ENCODE measurements at regions not wholly inside any gene's neighbourhood (a gene's known extent, or its start where the extent isn't known, plus 50 kb on each side); places are given as distances from the start of the nearest gene placed in this dataset.

GRCh38 chr6:76422511-76423213, 350.2 kb upstream of the IMPG1 start:
- H3K36me3 Mint-ChIP-seq (ENCODE audit: low read depth): no peaks in the 10 kb centered on the region
- DNase-seq (no peak), ATAC-seq (no peak)
- ChIA-PET CTCF (no interaction called here), POLR2A (no interaction called here)
- H3K9me3 Mint-ChIP-seq (ENCODE audit: insufficient read depth): peaks cover 5% of the 10 kb centered on the region
- no peak overlapping the region for H3K27ac Mint-ChIP-seq
- no peaks in the 10 kb centered on the region for H3K4me1 Mint-ChIP-seq (ENCODE audit: low read depth)
- no peaks in the 10 kb centered on the region for H3K27me3 Mint-ChIP-seq (ENCODE audit: low read depth)
- no peak overlapping the region for H3K4me3 Mint-ChIP-seq

- H3K27me3 Mint-ChIP-seq (ENCODE audit: low read depth): no peaks in the 10 kb centered on the region
- DNase-seq (no peak), ATAC-seq (no peak)
- no peak overlapping the region for H3K4me3 Mint-ChIP-seq
- no peaks in the 10 kb centered on the region for H3K4me1 Mint-ChIP-seq (ENCODE audit: low read depth)
- H3K9me3 Mint-ChIP-seq (ENCODE audit: insufficient read depth): peaks cover 3% of the 10 kb centered on the region
- H3K27ac Mint-ChIP-seq: no peak overlapping the region
- H3K36me3 Mint-ChIP-seq (ENCODE audit: low read depth): no peaks in the 10 kb centered on the region
- ChIA-PET POLR2A (no interaction called here), CTCF (no interaction called here)
Observed at GRCh38 chr6:76420094-76420493, 347.6 kb upstream of the IMPG1 start.

DNA sequence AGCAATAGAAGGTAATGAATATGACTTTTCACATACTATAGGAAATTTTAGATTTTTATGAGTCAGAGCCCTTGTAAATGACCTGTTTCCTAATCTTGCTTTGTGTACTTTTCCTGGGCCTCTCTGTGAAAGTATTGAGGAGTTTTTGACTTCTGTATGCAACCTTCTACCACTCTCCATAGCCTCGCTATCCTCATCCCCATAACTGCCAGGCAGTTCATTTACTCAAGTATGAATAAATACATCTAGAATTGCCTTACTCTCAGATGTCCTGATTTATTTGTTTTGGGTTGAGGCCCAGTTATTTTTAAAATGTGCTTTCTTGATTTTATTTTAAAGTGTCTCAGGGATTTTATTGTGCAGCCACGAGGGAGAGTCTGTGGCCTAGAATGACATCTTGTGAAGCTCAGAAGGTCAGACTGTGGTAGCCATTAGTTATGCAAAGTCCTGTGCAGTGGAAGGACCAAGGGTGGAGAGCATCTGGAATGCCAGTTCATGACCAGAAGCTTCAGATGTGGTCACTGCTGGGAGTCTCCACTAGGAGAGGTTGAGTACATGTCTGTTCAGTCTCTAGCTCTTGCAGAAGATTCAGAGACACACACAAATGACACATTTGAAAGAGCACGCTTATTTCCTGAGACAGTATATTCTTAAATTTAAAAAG, 346.2 kb upstream of the IMPG1 start:
- ChIA-PET CTCF (no interaction called here), POLR2A (no interaction called here)
- no peak overlapping the region for H3K27ac Mint-ChIP-seq
- H3K4me3 Mint-ChIP-seq: no peak overlapping the region
- no peak for DNase-seq
- ATAC-seq: no peak
- H3K9me3 Mint-ChIP-seq (ENCODE audit: insufficient read depth): no peaks in the 10 kb centered on the region
- no peaks in the 10 kb centered on the region for H3K4me1 Mint-ChIP-seq (ENCODE audit: low read depth)
- H3K27me3 Mint-ChIP-seq (ENCODE audit: low read depth): no peaks in the 10 kb centered on the region
- no peaks in the 10 kb centered on the region for H3K36me3 Mint-ChIP-seq (ENCODE audit: low read depth)

DNA sequence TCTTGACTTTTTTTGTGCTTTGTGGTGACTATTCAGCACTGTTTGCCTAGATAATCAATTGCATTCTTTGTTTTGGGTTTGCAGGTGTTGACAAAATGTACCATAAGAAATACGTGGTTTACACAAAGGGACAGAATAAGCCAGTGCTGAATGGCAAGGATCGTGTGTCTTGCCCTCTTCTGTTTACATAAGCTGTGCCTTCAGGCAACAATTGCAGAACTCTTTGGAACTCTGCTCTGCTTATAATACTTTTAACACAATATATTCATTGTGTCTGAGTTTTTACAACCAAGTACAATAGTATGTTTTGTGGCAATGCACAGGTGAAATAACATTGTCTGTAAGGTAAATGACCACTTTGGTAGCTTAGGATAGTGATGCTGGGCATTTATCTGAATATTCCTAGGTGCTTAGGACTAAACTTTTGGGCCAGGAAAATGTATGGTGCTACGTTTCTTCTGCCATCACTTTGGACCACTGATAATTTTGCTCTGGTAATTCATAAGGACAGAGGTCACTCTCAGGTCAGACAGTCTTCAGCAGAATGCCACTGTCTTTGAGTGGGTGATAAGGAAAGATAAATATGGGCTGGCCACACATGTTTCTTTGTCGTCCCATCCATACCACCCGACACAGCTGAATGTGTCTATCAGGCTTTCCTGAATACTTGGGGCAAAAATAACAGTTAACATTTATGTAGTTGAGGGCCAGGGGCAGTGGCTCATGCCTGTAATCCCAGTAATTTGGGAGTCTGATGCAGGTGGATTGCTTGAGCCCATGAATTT, 344.6 kb upstream of the IMPG1 start:
- no peaks in the 10 kb centered on the region for H3K4me1 Mint-ChIP-seq (ENCODE audit: low read depth)
- DNase-seq (no peak), ATAC-seq (no peak)
- no peak overlapping the region for H3K4me3 Mint-ChIP-seq
- no peaks in the 10 kb centered on the region for H3K27me3 Mint-ChIP-seq (ENCODE audit: low read depth)
- POLR2A ChIA-PET: no interaction called here
- H3K9me3 Mint-ChIP-seq (ENCODE audit: insufficient read depth): no peaks in the 10 kb centered on the region
- H3K36me3 Mint-ChIP-seq (ENCODE audit: low read depth): no peaks in the 10 kb centered on the region
- H3K27ac Mint-ChIP-seq: no peak overlapping the region
- CTCF ChIA-PET: no interaction called here

DNA sequence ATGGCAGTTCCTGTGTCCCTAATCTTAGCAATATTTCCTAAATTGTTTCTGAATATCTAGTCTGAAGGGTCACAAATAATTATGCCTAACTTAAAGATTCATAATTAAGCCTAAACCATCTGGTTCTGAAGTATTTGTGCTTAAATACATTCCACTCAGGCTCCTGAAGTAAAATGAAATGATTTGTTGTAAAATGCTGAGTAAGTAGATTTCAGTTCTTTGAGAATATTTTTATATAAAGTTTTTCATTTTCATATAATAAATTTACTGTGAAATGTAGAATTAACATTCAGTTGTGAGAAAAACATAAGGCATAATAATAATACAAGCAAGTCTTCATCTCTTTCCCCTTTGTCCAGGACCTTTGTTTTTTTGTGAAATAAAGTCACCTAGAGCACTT, 330.6 kb upstream of the IMPG1 start:
- no peak for ATAC-seq
- H3K9me3 Mint-ChIP-seq (ENCODE audit: insufficient read depth): no peaks in the 10 kb centered on the region
- H3K36me3 Mint-ChIP-seq (ENCODE audit: low read depth): no peaks in the 10 kb centered on the region
- H3K27me3 Mint-ChIP-seq (ENCODE audit: low read depth): no peaks in the 10 kb centered on the region
- DNase-seq: no peak
- H3K4me3 Mint-ChIP-seq: no peak overlapping the region
- H3K27ac Mint-ChIP-seq: no peak overlapping the region
- CTCF ChIA-PET: no interaction called here
- no peaks in the 10 kb centered on the region for H3K4me1 Mint-ChIP-seq (ENCODE audit: low read depth)
- POLR2A ChIA-PET: no interaction called here

DNA sequence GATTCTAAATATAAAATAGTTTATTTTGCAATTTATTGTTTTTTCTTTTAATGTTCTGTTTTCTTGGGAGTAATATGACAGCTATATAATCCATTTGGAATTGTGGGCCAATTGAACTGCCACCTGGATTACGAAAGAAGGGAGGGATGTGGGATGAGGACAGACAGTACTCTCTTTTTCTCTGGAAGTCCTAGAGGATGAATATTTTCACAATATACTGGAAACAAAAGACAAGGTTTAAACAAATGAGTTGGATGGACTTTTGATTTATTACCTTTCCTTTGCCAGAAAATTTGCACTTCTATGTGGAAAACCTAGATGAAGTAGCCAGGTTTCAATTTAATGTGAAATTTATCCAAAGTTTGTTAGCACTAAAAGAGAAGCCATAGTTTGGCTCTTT, 325.5 kb upstream of the IMPG1 start:
- Mint-ChIP-seq H3K4me1 (ENCODE audit: low read depth) (no peaks in the 10 kb centered on the region), H3K4me3 (no peak overlapping the region), H3K27me3 (ENCODE audit: low read depth) (no peaks in the 10 kb centered on the region), H3K9me3 (ENCODE audit: insufficient read depth) (peaks cover 13% of the 10 kb centered on the region), H3K27ac (no peak overlapping the region), H3K36me3 (ENCODE audit: low read depth) (no peaks in the 10 kb centered on the region)
- POLR2A ChIA-PET: no interaction called here
- no peak for ATAC-seq
- no peak for DNase-seq
- CTCF ChIA-PET: no interaction called here

DNA sequence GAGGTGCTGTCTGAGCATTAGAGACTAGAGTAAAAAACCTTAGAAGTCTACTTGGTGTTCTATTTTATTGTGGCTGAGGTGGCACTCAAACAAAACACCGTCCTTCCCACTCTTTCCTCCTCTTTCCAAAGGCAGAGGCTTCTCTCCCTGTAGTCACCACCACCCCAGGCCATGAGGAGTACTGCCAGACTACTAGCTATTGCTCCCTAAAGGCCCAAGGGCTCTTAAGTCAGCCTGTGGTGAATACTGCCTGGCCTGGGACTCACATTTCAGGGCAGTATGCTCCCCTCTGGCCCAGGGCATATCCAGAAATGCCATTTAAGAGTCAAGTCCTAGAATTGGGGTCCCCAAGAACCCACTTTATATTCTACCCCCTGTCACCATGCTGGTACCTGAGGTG, 309.7 kb upstream of the IMPG1 start:
- POLR2A ChIA-PET: no interaction called here
- H3K9me3 Mint-ChIP-seq (ENCODE audit: insufficient read depth): peaks cover 20% of the 10 kb centered on the region
- no peaks in the 10 kb centered on the region for H3K27me3 Mint-ChIP-seq (ENCODE audit: low read depth)
- DNase-seq (no peak), ATAC-seq (no peak)
- no peak overlapping the region for H3K4me3 Mint-ChIP-seq
- no peaks in the 10 kb centered on the region for H3K36me3 Mint-ChIP-seq (ENCODE audit: low read depth)
- no peaks in the 10 kb centered on the region for H3K4me1 Mint-ChIP-seq (ENCODE audit: low read depth)
- CTCF ChIA-PET: no interaction called here
- H3K27ac Mint-ChIP-seq: no peak overlapping the region

GRCh38 chr6:76381612-76382011, 309.1 kb upstream of the IMPG1 start:
- DNase-seq (no peak), ATAC-seq (no peak)
- POLR2A ChIA-PET: no interaction called here
- no peak overlapping the region for H3K4me3 Mint-ChIP-seq
- no peak overlapping the region for H3K27ac Mint-ChIP-seq
- CTCF ChIA-PET: no interaction called here
- no peaks in the 10 kb centered on the region for H3K4me1 Mint-ChIP-seq (ENCODE audit: low read depth)
- no peaks in the 10 kb centered on the region for H3K27me3 Mint-ChIP-seq (ENCODE audit: low read depth)
- peaks cover 23% of the 10 kb centered on the region for H3K9me3 Mint-ChIP-seq (ENCODE audit: insufficient read depth)
- no peaks in the 10 kb centered on the region for H3K36me3 Mint-ChIP-seq (ENCODE audit: low read depth)

DNA sequence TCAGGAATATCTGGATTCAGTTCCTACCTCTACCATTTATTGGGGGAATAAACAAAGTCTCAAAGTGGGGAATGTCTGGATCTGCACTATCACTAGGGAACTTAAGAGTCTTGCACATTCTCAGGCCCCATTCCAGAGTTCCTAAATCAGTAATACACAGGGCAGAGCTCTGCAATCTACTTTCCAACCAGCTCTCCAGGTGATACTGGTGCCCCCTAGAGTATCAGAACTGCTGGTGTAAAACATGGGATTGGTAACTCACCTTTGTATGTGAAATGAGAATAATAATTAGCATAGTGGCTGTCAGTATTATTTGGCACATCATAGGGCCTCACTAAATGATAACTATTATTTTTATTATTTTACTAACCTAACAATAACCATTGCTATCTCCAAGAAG, 278.8 kb upstream of the IMPG1 start:
- no peak for DNase-seq
- Mint-ChIP-seq H3K4me3 (no peak overlapping the region), H3K9me3 (ENCODE audit: insufficient read depth) (peaks cover 4% of the 10 kb centered on the region), H3K27me3 (ENCODE audit: low read depth) (no peaks in the 10 kb centered on the region), H3K4me1 (ENCODE audit: low read depth) (no peaks in the 10 kb centered on the region), H3K36me3 (ENCODE audit: low read depth) (no peaks in the 10 kb centered on the region), H3K27ac (no peak overlapping the region)
- no peak for ATAC-seq
- CTCF ChIA-PET: no interaction called here
- POLR2A ChIA-PET: no interaction called here

GRCh38 chr6:76347539-76347938, 275.1 kb upstream of the IMPG1 start:
- H3K4me3 Mint-ChIP-seq: no peak overlapping the region
- no peaks in the 10 kb centered on the region for H3K36me3 Mint-ChIP-seq (ENCODE audit: low read depth)
- H3K27me3 Mint-ChIP-seq (ENCODE audit: low read depth): no peaks in the 10 kb centered on the region
- ATAC-seq (no peak), DNase-seq (no peak)
- POLR2A ChIA-PET: no interaction called here
- no peak overlapping the region for H3K27ac Mint-ChIP-seq
- CTCF ChIA-PET: no interaction called here
- peaks cover 12% of the 10 kb centered on the region for H3K9me3 Mint-ChIP-seq (ENCODE audit: insufficient read depth)
- H3K4me1 Mint-ChIP-seq (ENCODE audit: low read depth): no peaks in the 10 kb centered on the region

- Mint-ChIP-seq H3K27ac (no peak overlapping the region), H3K36me3 (ENCODE audit: low read depth) (no peaks in the 10 kb centered on the region), H3K4me3 (no peak overlapping the region), H3K9me3 (ENCODE audit: insufficient read depth) (peaks cover 17% of the 10 kb centered on the region), H3K27me3 (ENCODE audit: low read depth) (no peaks in the 10 kb centered on the region), H3K4me1 (ENCODE audit: low read depth) (no peaks in the 10 kb centered on the region)
- ATAC-seq: no peak
- POLR2A ChIA-PET: no interaction called here
- no peak for DNase-seq
- CTCF ChIA-PET: no interaction called here
Observed at GRCh38 chr6:76342611-76343160, 270.2 kb upstream of the IMPG1 start.

- Mint-ChIP-seq H3K4me1 (ENCODE audit: low read depth) (no peaks in the 10 kb centered on the region), H3K36me3 (ENCODE audit: low read depth) (no peaks in the 10 kb centered on the region), H3K27me3 (ENCODE audit: low read depth) (no peaks in the 10 kb centered on the region), H3K4me3 (no peak overlapping the region), H3K9me3 (ENCODE audit: insufficient read depth) (peaks cover 37% of the 10 kb centered on the region), H3K27ac (no peak overlapping the region)
- DNase-seq (no peak), ATAC-seq (no peak)
- ChIA-PET CTCF (no interaction called here), POLR2A (no interaction called here)
Observed at GRCh38 chr6:76330031-76330430, 257.6 kb upstream of the IMPG1 start.
